ENCODE measurements at regions not wholly inside any gene's neighbourhood (a gene's known extent, or its start where the extent isn't known, plus 50 kb on each side); places are given as distances from the start of the nearest gene placed in this dataset.
"Not testable (repeated sequence)": the region's sequence is repeated elsewhere in the genome, so short reads cannot be mapped to it uniquely, and the experiment has no call there.

DNA sequence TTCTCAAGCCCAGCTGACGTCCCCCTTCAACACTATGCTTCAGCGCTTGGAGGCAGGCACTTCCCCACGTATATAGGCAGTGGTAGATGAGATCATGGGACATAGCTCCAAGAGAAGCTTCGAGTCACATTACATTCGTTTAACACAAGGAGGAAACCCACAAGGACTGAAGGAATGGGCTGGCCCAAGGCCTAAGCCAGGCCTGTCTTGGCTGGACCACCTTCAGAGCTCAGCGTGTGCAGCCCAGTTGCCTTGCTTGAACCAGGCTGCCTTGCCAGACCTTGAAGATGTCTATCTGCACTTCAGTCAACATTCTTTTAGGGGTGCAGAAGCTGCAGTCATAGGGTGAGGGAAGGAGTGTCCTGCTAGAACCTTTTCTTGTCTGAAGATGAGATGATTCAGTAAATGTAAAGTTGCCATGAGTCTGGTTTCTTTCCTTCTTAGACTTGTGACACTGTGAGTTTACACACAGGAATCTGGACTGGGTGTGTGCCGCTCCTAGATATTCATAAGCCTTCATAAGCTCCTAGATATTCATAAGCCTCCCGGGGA, 144.1 kb upstream of the RBPJ start:
- no peak for DNase-seq

- no peak for DNase-seq
These were observed 142.0 kb upstream of the RBPJ start for GRCh38 chr4:26178854-26179253.

- DNase-seq = no peak
These were observed 141.5 kb upstream of the RBPJ start for GRCh38 chr4:26179316-26179760.

GRCh38 chr4:26181616-26182015, 139.2 kb upstream of the RBPJ start:
- no peak for DNase-seq

DNA sequence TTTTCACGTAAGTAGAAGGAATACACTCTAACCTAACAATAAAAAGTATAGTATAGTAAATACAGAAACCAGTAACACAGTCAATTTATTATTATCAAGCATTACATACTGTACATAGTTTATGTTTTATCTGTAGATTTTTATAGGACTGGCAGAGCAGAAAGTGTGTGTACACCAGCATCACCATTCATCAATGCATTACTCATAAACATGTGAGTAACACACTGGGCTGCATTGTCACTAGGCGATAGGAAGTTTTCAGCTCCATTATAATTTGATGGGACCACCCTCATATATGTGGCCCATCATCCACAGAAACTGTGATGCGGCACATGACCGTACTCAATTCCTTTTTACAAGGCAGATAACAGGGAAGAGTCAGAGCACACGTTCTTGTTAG, 137.8 kb upstream of the RBPJ start:
- DNase-seq = no peak

DNA sequence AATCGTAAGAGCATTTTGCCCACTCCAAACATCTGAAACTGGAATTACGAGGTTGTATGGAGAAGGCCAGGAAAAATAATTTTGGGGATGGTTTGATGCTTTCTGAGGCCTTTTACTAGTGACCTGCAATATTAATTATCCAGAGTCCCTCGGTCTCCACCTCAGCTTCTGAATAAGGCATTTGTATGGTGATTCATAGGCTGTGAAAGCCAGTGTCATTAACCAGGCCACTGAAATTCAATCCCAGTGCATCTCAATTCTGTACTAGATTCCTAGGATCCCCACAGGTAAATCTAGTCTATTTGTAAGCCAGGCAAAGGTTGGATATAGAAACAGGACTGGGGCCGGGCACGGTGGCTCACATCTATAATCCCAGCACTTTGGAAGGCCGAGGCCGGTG, 135.4 kb upstream of the RBPJ start:
- DNase-seq = no peak

- DNase-seq = no peak
These were observed 129.5 kb upstream of the RBPJ start for GRCh38 chr4:26191353-26191752.

DNA sequence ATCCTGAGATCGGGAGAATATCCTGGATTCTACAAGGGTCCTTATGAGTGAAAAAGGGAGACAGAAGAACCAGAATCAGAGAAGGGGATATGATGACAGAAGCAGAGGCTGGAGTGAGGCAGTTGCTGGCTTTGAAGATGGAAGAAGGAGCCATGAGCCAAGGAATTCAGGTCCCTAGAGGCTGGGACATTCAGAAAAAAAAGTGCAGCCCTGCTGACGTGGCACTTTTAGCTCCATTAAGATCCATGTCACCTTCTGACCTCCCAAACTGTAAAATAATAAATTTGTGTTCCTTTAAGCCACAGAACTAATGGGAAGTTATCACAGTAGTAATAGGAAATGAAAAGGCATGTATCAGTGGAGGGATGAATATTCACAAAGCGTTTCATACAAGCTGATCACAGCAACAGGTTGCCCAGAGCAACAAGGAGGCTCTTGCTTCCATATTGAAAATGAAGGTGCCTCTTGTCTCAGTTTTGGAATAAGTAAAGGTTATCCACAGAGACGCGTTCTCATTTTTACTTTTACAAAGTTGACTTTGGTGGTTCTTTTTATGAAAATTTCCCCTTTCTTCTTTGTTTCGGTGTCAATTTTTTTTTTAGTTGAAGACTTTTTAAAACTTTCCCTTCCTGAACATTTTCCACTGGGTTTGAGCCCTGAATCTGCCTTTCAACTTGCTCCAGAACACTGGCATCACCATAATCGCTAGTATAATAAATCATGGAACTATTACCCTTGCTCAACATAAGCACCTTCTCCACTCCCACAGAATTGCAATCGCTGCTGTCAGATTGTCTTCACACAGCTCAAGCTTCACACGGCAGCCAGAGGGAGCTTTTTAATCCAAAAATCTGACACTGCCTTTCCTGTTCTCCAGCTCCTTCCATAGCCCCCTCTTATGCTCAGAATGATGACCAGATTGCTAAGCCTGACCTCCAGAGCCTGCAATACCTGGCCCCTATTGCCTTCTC, 127.6 kb upstream of the RBPJ start:
- DNase-seq = no peak

DNA sequence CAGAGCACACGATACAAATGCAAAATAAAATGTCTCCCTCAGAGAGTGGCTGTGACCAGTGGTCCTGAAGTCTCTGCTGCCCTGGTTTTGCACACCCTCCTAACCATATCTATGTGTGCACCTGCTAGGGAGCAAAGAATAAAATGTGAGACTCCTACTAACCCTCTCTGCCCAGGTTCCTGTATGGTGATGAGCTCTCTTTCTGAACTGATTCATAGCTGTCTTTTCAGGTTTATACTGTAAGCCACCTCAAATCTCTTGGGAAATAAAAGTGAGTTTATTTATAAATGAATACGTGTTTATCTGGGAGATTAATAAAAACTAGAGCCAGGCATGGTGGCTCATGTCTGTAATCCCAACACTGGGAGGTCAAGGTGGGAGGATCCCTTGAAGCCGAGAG, 126.0 kb upstream of the RBPJ start:
- DNase-seq = no peak

GRCh38 chr4:26196567-26196966, 124.2 kb upstream of the RBPJ start:
- DNase-seq = no peak

- DNase-seq = no peak
These were observed 123.6 kb upstream of the RBPJ start for GRCh38 chr4:26197018-26197779.

DNA sequence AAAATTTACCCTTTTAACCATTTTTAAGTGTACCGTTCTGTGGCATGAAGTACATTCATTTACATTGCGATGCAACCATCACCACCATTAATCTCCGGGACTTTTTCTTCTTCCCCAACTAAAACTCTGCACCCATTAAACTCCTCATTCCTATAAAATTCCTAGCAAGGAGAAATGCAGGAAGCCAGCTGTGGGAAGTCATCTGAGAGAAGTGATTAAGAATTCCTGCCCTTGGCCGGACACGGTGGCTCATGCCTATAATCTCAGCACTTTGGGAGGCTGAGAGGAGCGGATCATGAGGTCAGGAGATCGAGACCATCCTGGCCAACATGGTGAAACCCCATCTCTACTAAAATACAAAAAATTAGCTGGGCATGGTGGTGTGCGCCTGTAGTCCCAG, 121.9 kb upstream of the RBPJ start:
- not testable (repeated sequence) for DNase-seq

DNA sequence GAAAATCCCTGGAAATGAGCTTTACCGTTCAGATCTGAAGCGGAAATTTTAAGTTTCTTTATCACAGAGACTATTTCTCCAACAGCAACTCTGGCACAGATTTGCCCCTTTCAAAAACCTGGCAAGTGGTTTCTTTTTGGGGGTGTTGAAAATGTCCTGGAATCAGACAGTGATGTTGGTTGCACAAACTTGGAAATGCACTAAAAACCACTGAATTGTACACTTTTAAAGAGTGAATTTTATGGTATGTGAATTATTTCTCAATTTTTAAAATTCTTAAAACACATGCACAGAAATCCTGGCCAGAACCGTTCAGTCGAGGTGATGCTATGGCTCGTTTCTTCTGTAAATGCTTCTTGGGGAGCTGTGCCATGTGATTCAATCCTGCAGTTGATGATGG, 121.2 kb upstream of the RBPJ start:
- DNase-seq = no peak

DNA sequence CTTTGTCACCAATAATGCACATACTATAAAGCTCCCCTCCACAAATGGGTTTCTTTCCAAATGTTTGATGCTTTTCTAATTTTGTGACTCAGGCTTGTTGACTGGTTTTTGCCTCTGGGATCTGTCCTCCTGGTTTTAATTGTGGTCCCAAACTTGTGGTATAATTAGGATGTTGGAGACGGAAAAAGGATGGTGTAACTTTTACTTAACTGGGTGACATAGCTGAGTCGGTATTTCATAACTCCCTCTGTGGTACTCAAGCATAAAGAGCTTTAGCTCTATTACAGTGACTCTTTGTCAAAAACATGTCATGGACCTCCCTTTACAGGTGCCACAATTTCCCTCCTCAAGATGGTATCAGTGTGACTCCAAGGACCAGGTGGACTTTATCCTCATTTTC, 119.7 kb upstream of the RBPJ start:
- no peak for DNase-seq

GRCh38 chr4:26204249-26204825, 116.5 kb upstream of the RBPJ start:
- DNase-seq = no peak

- no peak for DNase-seq
These were observed 115.9 kb upstream of the RBPJ start for GRCh38 chr4:26204911-26205370.

- DNase-seq = no peak
These were observed 114.5 kb upstream of the RBPJ start for GRCh38 chr4:26206339-26206738.

DNA sequence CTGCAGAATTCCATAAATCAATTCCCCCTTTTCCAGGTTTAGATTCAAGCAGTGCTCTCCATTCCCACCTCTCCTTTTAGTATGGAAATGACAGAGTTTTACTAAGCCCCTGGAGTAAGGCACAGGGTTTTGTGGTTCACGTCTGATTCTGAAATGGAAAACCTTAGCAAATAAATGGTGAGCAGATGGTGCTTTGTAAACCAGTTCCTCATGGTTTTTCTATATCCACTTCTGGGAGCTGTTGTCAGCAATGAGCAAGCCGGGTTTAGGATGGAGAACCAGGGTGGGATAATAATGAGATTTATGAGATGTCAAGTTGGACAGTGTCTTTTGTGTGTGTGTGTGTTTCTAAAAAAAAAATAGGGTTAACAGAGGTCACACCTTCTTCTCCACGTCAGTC, 113.8 kb upstream of the RBPJ start:
- no peak for DNase-seq

GRCh38 chr4:26207631-26208030, 113.2 kb upstream of the RBPJ start:
- no peak for DNase-seq

DNA sequence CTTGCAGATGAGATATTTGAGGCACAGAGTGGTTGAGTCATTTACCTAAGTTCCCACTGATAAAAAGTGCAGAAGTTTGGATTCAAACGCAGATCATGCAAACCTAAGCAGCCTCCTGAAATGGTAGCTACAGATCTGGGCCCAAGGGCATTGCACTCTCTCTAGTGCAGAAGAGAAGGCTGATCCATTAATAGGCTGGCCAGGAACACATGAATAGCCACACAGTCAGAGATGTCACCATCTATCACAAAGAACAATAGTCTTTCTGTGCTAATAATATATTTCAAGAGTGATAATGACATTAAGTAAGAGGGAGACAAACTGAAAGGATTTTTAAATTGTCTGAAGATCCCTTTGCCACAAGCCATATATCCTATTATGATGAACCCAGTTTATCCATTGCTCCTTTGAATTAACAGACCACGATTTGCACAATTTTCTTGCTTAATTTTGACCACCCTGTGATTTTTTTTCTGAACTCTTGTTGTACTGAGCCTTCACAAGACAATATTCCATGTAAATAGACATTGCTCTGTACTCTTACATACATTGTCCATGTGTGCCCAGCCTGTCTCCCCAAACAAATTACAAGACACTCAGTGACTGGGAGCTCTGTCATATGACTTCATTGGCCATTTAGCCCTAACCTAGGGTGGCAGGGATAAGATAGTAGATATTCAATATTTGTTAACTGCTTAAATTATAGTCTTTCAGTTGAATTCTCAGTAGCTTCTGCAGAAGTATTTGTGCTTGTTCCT, 112.4 kb upstream of the RBPJ start:
- DNase-seq = no peak

DNA sequence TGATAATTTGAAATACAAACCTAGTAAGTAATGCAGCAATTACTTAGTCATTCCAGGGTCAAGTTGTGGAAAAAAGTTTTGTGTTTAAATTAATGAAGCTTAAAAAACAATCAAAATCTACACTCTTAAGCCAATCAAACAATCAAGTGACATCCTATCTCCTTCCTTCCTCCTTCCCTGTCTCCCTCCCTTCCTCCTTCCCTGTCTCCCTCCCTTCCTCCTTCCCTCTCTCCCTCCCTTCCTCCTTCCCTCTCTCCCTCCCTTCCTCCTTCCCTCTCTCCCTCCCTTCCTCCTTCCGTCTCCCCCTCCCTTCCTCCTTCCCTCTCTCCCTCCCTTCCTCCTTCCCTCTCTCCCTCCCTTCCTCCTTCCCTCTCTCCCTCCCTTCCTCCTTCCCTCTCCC, 111.4 kb upstream of the RBPJ start:
- not testable (repeated sequence) for DNase-seq

GRCh38 chr4:26212528-26212927, 108.3 kb upstream of the RBPJ start:
- DNase-seq = no peak
